ENCODE measurements at regions not wholly inside any gene's neighbourhood (a gene's known extent, or its start where the extent isn't known, plus 50 kb on each side); places are given as distances from the start of the nearest gene placed in this dataset.

GRCh38 chr13:83975655-83976165 is 93.4 kb upstream of the SLITRK1 start:
- no peaks in the 10 kb centered on the region for H3K9me3 ChIP-seq
- H3K36me3 ChIP-seq = no peaks in the 10 kb centered on the region
- DNase-seq = no peak
- H3K4me3 ChIP-seq = no peak overlapping the region
- no peaks in the 10 kb centered on the region for H3K27me3 ChIP-seq

- H3K36me3 ChIP-seq = no peaks in the 10 kb centered on the region
- no peak for DNase-seq
- no peak overlapping the region for H3K4me3 ChIP-seq
- H3K9me3 ChIP-seq = no peaks in the 10 kb centered on the region
- H3K27me3 ChIP-seq = no peaks in the 10 kb centered on the region
These were observed 76.3 kb upstream of the SLITRK1 start for GRCh38 chr13:83958531-83958930.

GRCh38 chr13:83955011-83955410 is 72.7 kb upstream of the SLITRK1 start:
- H3K27me3 ChIP-seq = no peaks in the 10 kb centered on the region
- no peaks in the 10 kb centered on the region for H3K9me3 ChIP-seq
- H3K4me3 ChIP-seq = no peak overlapping the region
- H3K36me3 ChIP-seq = no peaks in the 10 kb centered on the region
- no peak for DNase-seq

- Histone ChIP-seq H3K36me3 (no peaks in the 10 kb centered on the region), H3K9me3 (no peaks in the 10 kb centered on the region), H3K4me3 (no peak overlapping the region), H3K27me3 (no peaks in the 10 kb centered on the region)
- no peak for DNase-seq
These were observed 71.6 kb upstream of the SLITRK1 start for GRCh38 chr13:83953916-83954315.

DNA sequence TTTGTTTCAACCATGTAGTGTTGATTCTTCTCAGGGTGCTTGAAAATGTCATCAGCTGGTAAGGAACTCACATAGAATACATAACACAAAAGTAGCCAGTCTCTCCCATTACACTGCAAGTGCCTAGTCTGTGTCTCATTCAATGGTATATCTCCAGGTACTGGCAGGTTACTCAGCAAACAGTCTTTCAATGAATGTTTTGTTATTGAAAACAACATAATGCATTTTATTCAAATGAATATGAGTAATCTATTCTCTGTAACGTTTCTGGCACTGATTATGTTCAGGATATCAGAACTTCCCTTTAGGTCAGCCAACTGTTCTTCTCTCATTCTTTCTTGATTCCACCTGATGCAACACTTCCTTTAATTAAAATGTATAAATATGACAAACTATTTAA is 68.0 kb upstream of the SLITRK1 start:
- Histone ChIP-seq H3K36me3 (no peaks in the 10 kb centered on the region), H3K9me3 (no peaks in the 10 kb centered on the region), H3K27me3 (no peaks in the 10 kb centered on the region), H3K4me3 (no peak overlapping the region)
- no peak for DNase-seq

- no peaks in the 10 kb centered on the region for H3K36me3 ChIP-seq
- H3K27me3 ChIP-seq = no peaks in the 10 kb centered on the region
- no peaks in the 10 kb centered on the region for H3K9me3 ChIP-seq
- no peak for DNase-seq
- no peak overlapping the region for H3K4me3 ChIP-seq
These were observed 61.4 kb upstream of the SLITRK1 start for GRCh38 chr13:83943530-83944279.

DNA sequence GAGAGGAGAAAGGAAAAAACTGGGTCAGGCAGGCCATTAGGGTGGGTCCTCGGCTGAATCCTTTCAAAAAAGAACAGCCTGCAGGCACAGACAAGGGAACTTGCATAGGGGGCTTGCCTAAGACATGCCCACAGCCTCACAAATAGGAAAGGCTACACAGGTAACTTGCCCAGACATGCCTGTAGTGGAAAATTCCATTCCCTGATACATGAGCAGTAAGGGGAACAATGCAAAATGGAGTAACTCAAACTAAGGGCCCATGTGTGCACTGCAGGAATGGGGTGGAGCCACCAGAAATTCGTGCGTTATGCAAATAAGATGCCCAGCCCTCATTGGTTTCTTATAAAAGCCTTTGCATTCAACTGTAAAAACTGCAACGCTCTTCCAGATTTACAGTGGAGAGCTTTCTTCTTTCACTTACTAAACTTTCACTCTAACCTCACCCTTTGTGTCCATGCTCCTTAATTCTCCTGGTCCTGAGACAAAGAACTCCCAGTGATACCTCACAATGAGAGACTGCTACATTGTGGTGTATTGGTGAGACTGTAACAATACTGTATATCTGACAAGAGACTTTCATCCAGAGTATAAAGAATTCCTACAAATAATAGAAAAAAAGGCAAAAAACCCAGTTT is 59.5 kb upstream of the SLITRK1 start:
- no peak overlapping the region for H3K4me3 ChIP-seq
- H3K27me3 ChIP-seq = no peaks in the 10 kb centered on the region
- H3K36me3 ChIP-seq = no peaks in the 10 kb centered on the region
- no peak for DNase-seq
- no peaks in the 10 kb centered on the region for H3K9me3 ChIP-seq

- no peak for DNase-seq
- no peaks in the 10 kb centered on the region for H3K9me3 ChIP-seq
These were observed 58.5 kb upstream of the SLITRK1 start for GRCh38 chr13:83940742-83941141.

GRCh38 chr13:83937579-83937978 is 55.3 kb upstream of the SLITRK1 start:
- H3K36me3 ChIP-seq = no peaks in the 10 kb centered on the region
- H3K9me3 ChIP-seq = no peaks in the 10 kb centered on the region
- DNase-seq = no peak
- H3K4me3 ChIP-seq = no peak overlapping the region
- no peaks in the 10 kb centered on the region for H3K27me3 ChIP-seq

More at GRCh38 chr13:83940742-83941141, 58.5 kb upstream of the SLITRK1 start:
- Histone ChIP-seq H3K36me3 (no peaks in the 10 kb centered on the region), H3K4me3 (no peak overlapping the region), H3K27me3 (no peaks in the 10 kb centered on the region)

DNA sequence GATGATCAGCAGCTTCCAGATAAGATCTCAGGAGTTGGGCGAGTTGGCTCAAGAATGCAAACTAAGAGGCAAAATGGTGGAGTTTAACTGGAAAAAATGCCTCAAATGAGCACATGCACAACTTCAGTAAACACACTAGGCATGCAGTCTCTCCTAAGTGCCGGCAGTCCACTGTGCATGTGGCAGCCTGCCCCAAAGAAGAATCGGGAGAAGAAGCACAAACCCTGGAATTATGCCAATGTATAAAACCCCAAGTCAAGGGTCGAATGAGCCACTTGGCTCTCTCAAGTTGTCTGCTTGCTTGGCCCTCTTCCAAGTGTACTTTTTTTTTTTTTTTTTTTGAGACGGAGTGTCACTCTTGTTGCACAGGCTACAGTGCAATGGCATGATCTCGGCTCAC is 53.3 kb upstream of the SLITRK1 start:
- no peaks in the 10 kb centered on the region for H3K9me3 ChIP-seq
- H3K27me3 ChIP-seq = no peaks in the 10 kb centered on the region
- no peak for DNase-seq
- H3K36me3 ChIP-seq = no peaks in the 10 kb centered on the region
- no peak overlapping the region for H3K4me3 ChIP-seq
